Subcutaneous abdominal adipose tissue (tissue), 5 donors: ENCODE measurements at regions not wholly inside any gene's neighbourhood (a gene's known extent, or its start where the extent isn't known, plus 50 kb on each side); places are given as distances from the start of the nearest gene placed in this dataset.

Experiments
- H3K27ac ChIP-seq: one replicate; pipeline ENCODE4 v1.7.0; 2013; ENCODE audit warnings: low read depth, mild to moderate bottlenecking, inconsistent platforms, low read length, moderate library complexity
- H3K27me3 ChIP-seq, 5 donors: one replicate each; pipeline ENCODE4 v1.7.0; 2013; ENCODE audit warnings: low read length in 5 of 5, inconsistent platforms in 1 of 5; ENCODE audit not compliant: control insufficient read depth in 5 of 5, insufficient read depth in 4 of 5
- H3K36me3 ChIP-seq, 5 donors: one replicate each; pipeline ENCODE4 v1.7.0; 2013; ENCODE audit warnings: low read length in 5 of 5; ENCODE audit not compliant: control insufficient read depth in 5 of 5, insufficient read depth in 5 of 5
- H3K4me1 ChIP-seq, 5 donors: one replicate each; pipeline ENCODE4 v1.7.0; 2013; ENCODE audit warnings: low read length in 5 of 5, mild to moderate bottlenecking in 3 of 5, moderate library complexity in 1 of 5; ENCODE audit not compliant: control insufficient read depth in 5 of 5, insufficient read depth in 5 of 5
- H3K4me3 ChIP-seq, 5 donors: one replicate each; pipeline ENCODE4 v1.7.0; 2013; ENCODE audit warnings: low read length in 5 of 5, low read depth in 1 of 5
- H3K9ac ChIP-seq, 5 donors: one replicate each; pipeline ENCODE4 v1.7.0; 2013; ENCODE audit warnings: low read length in 5 of 5, mild to moderate bottlenecking in 4 of 5, moderate library complexity in 3 of 5
- H3K9me3 ChIP-seq, 5 donors: one replicate each; pipeline ENCODE4 v1.7.0; 2013; ENCODE audit warnings: low read length in 5 of 5; ENCODE audit not compliant: control insufficient read depth in 5 of 5
- donor health status: healthy.
- donor health status: healthy.
- donor health status: healthy.
- donor health status: healthy.
- donor health status: healthy.

GRCh38 chr7:114158275-114158674 is 239.5 kb upstream of the PPP1R3A start:
- Histone ChIP-seq H3K9ac (no peak overlapping the region), H3K9me3 (no peaks in the 10 kb centered on the region), H3K4me3 (no peak overlapping the region), H3K36me3 (no peaks in the 10 kb centered on the region), H3K4me1 (peaks cover 0 to 3% (median 0%) of the 10 kb centered on the region in 5 donors), H3K27me3 (no peaks in the 10 kb centered on the region), H3K27ac (no peak overlapping the region)

GRCh38 chr7:114156178-114156577 is 237.4 kb upstream of the PPP1R3A start:
- Histone ChIP-seq H3K4me1 (peaks cover 0 to 3% (median 0%) of the 10 kb centered on the region in 5 donors), H3K9me3 (no peaks in the 10 kb centered on the region), H3K9ac (no peak overlapping the region)

DNA sequence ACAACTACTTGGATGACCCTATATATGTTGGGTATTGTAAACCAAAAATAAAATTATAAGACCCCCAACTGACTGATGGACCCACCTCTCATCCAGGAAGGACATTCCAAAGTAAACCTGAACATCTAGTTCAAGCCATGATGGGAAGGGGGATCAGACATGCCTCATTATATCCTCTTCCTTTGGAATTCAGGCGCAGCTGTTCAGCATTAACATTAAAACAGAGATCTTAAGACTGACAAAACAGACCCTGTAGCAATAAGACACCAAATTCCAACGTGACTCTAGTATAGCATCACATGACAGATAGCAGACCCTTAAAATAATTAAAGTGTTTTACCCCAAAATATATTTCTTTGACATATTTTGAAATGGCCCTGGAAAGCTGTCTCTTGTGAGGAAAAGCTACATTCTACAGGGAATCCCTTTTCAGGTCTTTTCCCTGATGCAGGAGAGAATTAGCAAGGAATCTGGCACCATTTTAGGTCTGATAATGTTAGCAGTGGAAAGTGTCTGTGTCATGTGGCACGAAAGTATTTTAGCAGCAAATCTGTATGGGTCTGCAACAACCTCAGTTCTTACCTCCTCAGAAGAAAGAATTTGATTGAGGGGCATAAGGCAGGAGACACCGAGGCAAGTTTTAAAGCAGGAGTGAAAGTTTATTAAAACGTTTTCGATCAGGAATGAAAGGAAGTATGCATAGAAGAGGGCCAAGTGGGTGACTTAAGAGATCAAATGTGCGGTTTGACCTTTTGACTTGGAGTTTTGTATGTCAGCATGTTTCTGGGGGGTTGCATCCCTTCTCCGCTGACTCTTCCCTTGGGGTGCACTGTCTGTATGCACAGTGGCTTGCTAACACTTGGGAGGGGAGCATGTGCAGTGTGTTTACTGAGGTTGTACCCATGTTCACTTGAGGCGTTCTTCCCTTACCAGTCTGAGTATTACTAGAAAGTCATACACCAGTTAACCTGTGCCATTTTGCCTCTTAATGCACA is 236.6 kb upstream of the PPP1R3A start:
- H3K9me3 ChIP-seq, result no peaks in the 10 kb centered on the region
- no peak overlapping the region for H3K9ac ChIP-seq
- H3K27me3 ChIP-seq, result no peaks in the 10 kb centered on the region
- peaks cover 0 to 3% (median 0%) of the 10 kb centered on the region in 5 donors for H3K4me1 ChIP-seq
- no peak overlapping the region for H3K27ac ChIP-seq
- no peak overlapping the region for H3K4me3 ChIP-seq
- no peaks in the 10 kb centered on the region for H3K36me3 ChIP-seq

More at GRCh38 chr7:114156178-114156577, 237.4 kb upstream of the PPP1R3A start:
- Histone ChIP-seq H3K27me3 (no peaks in the 10 kb centered on the region), H3K4me3 (no peak overlapping the region), H3K27ac (no peak overlapping the region), H3K36me3 (no peaks in the 10 kb centered on the region)

DNA sequence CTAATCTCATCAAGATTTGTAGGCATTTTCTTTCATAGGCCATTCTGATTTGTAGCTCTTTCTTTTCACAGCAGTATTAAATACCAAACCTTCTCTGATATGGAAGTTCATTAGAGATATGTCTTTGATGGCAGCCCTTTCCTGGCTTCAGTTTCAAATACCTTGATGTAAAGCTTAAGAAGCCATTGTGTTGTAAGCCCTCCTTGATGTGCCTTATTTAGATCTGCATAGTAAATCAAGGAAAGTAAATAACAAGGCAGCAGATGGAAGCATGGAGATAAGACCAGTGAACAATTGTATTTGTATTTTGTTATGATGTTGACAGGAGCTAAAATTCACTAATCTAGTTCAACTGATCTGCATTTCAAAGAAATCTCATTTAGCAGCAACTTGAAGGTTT is 234.9 kb upstream of the PPP1R3A start:
- H3K27me3 ChIP-seq, result no peaks in the 10 kb centered on the region
- peaks cover 0 to 3% (median 0%) of the 10 kb centered on the region in 5 donors for H3K4me1 ChIP-seq
- H3K27ac ChIP-seq, result no peak overlapping the region
- H3K4me3 ChIP-seq, result no peak overlapping the region
- H3K36me3 ChIP-seq, result no peaks in the 10 kb centered on the region
- H3K9me3 ChIP-seq, result no peaks in the 10 kb centered on the region
- H3K9ac ChIP-seq, result no peak overlapping the region

GRCh38 chr7:114152314-114152938 is 233.6 kb upstream of the PPP1R3A start:
- no peak overlapping the region for H3K4me3 ChIP-seq
- H3K27me3 ChIP-seq, result no peaks in the 10 kb centered on the region

DNA sequence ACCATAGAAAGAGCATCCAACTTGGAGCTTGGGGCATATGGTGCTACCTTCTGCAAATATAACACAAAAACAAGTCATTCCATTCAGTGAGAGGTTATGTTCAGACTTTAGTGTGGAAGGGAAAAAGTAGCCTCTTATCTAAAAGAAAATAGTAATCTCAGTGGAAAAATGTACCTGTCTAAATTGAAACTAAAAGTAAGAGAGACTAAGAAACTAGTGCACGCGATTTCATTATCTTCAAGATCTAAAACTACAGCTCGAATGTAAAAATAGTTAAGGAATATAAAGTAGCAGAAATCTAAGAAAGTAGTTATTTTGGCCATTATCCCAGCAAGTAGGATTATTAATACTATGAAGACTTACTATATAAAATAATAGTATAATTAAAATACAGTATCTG is 233.0 kb upstream of the PPP1R3A start:
- peaks cover 0 to 3% (median 0%) of the 10 kb centered on the region in 5 donors for H3K4me1 ChIP-seq
- no peak overlapping the region for H3K4me3 ChIP-seq
- H3K36me3 ChIP-seq, result no peaks in the 10 kb centered on the region
- H3K27ac ChIP-seq, result no peak overlapping the region
- H3K9me3 ChIP-seq, result no peaks in the 10 kb centered on the region
- no peaks in the 10 kb centered on the region for H3K27me3 ChIP-seq
- H3K9ac ChIP-seq, result no peak overlapping the region

More at GRCh38 chr7:114152314-114152938, 233.6 kb upstream of the PPP1R3A start:
- no peak overlapping the region for H3K27ac ChIP-seq
- peaks cover 0 to 3% (median 0%) of the 10 kb centered on the region in 5 donors for H3K4me1 ChIP-seq
- H3K9me3 ChIP-seq, result no peaks in the 10 kb centered on the region
- no peak overlapping the region for H3K9ac ChIP-seq
- no peaks in the 10 kb centered on the region for H3K36me3 ChIP-seq

- Histone ChIP-seq H3K36me3 (no peaks in the 10 kb centered on the region), H3K27me3 (no peaks in the 10 kb centered on the region), H3K9ac (no peak overlapping the region), H3K4me3 (no peak overlapping the region), H3K27ac (no peak overlapping the region), H3K9me3 (no peaks in the 10 kb centered on the region), H3K4me1 (no peaks in the 10 kb centered on the region)
Observed at GRCh38 chr7:114150689-114151088, 231.9 kb upstream of the PPP1R3A start.

GRCh38 chr7:114148779-114149178 is 230.0 kb upstream of the PPP1R3A start:
- Histone ChIP-seq H3K27me3 (no peaks in the 10 kb centered on the region), H3K36me3 (no peaks in the 10 kb centered on the region), H3K4me3 (no peak overlapping the region), H3K9me3 (no peaks in the 10 kb centered on the region), H3K4me1 (no peaks in the 10 kb centered on the region), H3K27ac (no peak overlapping the region), H3K9ac (no peak overlapping the region)

- Histone ChIP-seq H3K9me3 (no peaks in the 10 kb centered on the region), H3K4me1 (no peaks in the 10 kb centered on the region), H3K27me3 (no peaks in the 10 kb centered on the region), H3K27ac (no peak overlapping the region), H3K9ac (no peak overlapping the region), H3K36me3 (no peaks in the 10 kb centered on the region), H3K4me3 (no peak overlapping the region)
Observed at GRCh38 chr7:114141415-114141814, 222.6 kb upstream of the PPP1R3A start.

DNA sequence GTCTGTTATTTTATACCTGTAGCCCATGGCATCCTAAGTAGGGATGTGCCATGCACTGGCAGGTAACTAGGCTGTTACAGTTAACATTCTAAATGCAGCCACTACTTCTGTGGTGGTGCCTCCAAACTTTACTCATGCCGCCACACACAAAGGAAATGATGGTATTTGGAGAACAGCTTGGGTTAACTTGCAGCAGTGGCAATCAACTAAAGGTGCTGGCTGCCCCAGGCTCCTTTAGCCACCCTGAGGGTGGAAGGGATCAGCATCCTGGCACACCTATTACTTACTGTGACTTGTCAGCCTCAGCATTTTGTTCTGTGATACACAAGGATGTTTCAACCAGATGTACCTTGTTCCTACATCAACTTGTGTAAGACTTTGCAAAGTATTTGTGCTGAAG is 221.8 kb upstream of the PPP1R3A start:
- no peaks in the 10 kb centered on the region for H3K4me1 ChIP-seq
- H3K27ac ChIP-seq, result no peak overlapping the region
- no peak overlapping the region for H3K9ac ChIP-seq
- no peak overlapping the region for H3K4me3 ChIP-seq
- H3K27me3 ChIP-seq, result no peaks in the 10 kb centered on the region
- no peaks in the 10 kb centered on the region for H3K9me3 ChIP-seq
- H3K36me3 ChIP-seq, result no peaks in the 10 kb centered on the region
